Medulla oblongata (tissue), 1 donor: ENCODE measurements at regions not wholly inside any gene's neighbourhood (a gene's known extent, or its start where the extent isn't known, plus 50 kb on each side); places are given as distances from the start of the nearest gene placed in this dataset.

Experiments
- DNase-seq: peaks from one replicate; pipeline ENCODE4 v3.0.0-alpha.2; 2015; ENCODE audit errors: extremely low spot score

GRCh38 chr4:11183356-11183740 lies 245.3 kb downstream of the HS3ST1 start:
- no peak for DNase-seq

GRCh38 chr4:11182586-11183355 lies 245.9 kb downstream of the HS3ST1 start:
- DNase-seq: no peak

GRCh38 chr4:11182031-11182430 lies 246.7 kb downstream of the HS3ST1 start:
- no peak for DNase-seq

- no peak for DNase-seq
These were observed 248.9 kb downstream of the HS3ST1 start for GRCh38 chr4:11179796-11180195.

GRCh38 chr4:11178433-11178832 lies 250.3 kb downstream of the HS3ST1 start:
- DNase-seq: no peak

GRCh38 chr4:11175374-11175773 lies 253.3 kb downstream of the HS3ST1 start:
- no peak for DNase-seq

GRCh38 chr4:11166606-11167005 lies 262.1 kb downstream of the HS3ST1 start:
- no peak for DNase-seq

- DNase-seq: no peak
These were observed 262.7 kb downstream of the HS3ST1 start for GRCh38 chr4:11166034-11166433.

- DNase-seq: no peak
These were observed 263.6 kb downstream of the HS3ST1 start for GRCh38 chr4:11165052-11165451.

- no peak for DNase-seq
These were observed 268.4 kb downstream of the HS3ST1 start for GRCh38 chr4:11160288-11160687.

GRCh38 chr4:11158971-11159370 lies 269.7 kb downstream of the HS3ST1 start:
- peak; percentile 9 for DNase-seq

- no peak for DNase-seq
These were observed 273.4 kb downstream of the HS3ST1 start for GRCh38 chr4:11155208-11155867.

GRCh38 chr4:11153171-11153750 lies 275.4 kb downstream of the HS3ST1 start:
- DNase-seq: no peak

GRCh38 chr4:11152684-11153083 lies 276.0 kb downstream of the HS3ST1 start:
- DNase-seq: no peak

- DNase-seq: no peak
These were observed 277.2 kb downstream of the HS3ST1 start for GRCh38 chr4:11151500-11151899.

- DNase-seq: no peak
These were observed 279.0 kb downstream of the HS3ST1 start for GRCh38 chr4:11149612-11150259.

GRCh38 chr4:11139871-11140270 lies 288.8 kb downstream of the HS3ST1 start:
- no peak for DNase-seq

- no peak for DNase-seq
These were observed 289.7 kb downstream of the HS3ST1 start for GRCh38 chr4:11138964-11139363.

GRCh38 chr4:11134705-11135104 lies 294.0 kb downstream of the HS3ST1 start:
- DNase-seq: no peak

- no peak for DNase-seq
These were observed 294.8 kb downstream of the HS3ST1 start for GRCh38 chr4:11133868-11134267.

GRCh38 chr4:11132478-11132877 lies 296.2 kb downstream of the HS3ST1 start:
- DNase-seq: no peak

- DNase-seq: no peak
These were observed 297.2 kb downstream of the HS3ST1 start for GRCh38 chr4:11131491-11131890.
